Panc1 (cell line): ENCODE measurements at regions not wholly inside any gene's neighbourhood (a gene's known extent, or its start where the extent isn't known, plus 50 kb on each side); places are given as distances from the start of the nearest gene placed in this dataset.

Experiments used
- ATAC-seq: fragments of 200-7000 bp; cut with Tn5 transposase; 2 replicates; pipeline ENCODE4 v1.9.1; 2020; ENCODE audit warnings: mild to moderate bottlenecking, moderate library complexity
- BruUV-seq: library from RNA; stranded (reverse); fragments of 400-500 nt; replicated peaks from 2 replicates; lab custom pipeline; 2021; lab: Mats Ljungman, UMichigan
- CTCF ChIA-PET: fragments of 300-600 bp; sonication (Branson Sonifier 250); formaldehyde crosslinking; loops from one replicate; lab custom pipeline; 2022; ENCODE audit warnings: antibody characterized with exemption; lab: Charles Lee
- POLR2A ChIA-PET: fragments of 300-600 bp; sonication (Branson Sonifier 250); formaldehyde crosslinking; loops from one replicate; lab custom pipeline; 2022; ENCODE audit warnings: antibody characterized with exemption; lab: Charles Lee
- DNase-seq: peaks from one replicate; pipeline ENCODE4 v3.0.0-alpha.2; 2010; ENCODE audit warnings: low read depth, low spot score
- H3K27ac ChIP-seq: 2 replicates; pipeline ENCODE4 v1.5.1; 2011; ENCODE audit warnings: mild to moderate bottlenecking, low read length, inconsistent platforms
- H3K27me3 ChIP-seq: fragments of 200-500 bp; sonication (Bioruptor generic); 2 replicates; pipeline ENCODE4 v1.6.0; 2014; ENCODE audit warnings: low read length, inconsistent platforms; ENCODE audit not compliant: control insufficient read depth, insufficient read depth
- H3K36me3 ChIP-seq: fragments of 200-500 bp; sonication (Bioruptor generic); 2 replicates; pipeline ENCODE4 v1.5.1; 2014; ENCODE audit warnings: inconsistent platforms, mild to moderate bottlenecking, low read length, moderate library complexity; ENCODE audit not compliant: control insufficient read depth, insufficient read depth
- H3K4me1 ChIP-seq: 2 replicates; pipeline ENCODE4 v1.5.1; 2011; ENCODE audit warnings: inconsistent platforms, mild to moderate bottlenecking, low read length, moderate library complexity; ENCODE audit not compliant: control insufficient read depth, insufficient read depth
- H3K4me3 ChIP-seq, 2 experiments: 2 replicates each; pipeline ENCODE4 v1.5.1; 2011 to 2012; ENCODE audit warnings: low read depth in 2 of 2, low read length in 2 of 2, mild to moderate bottlenecking in 2 of 2, inconsistent platforms in 1 of 2, moderate library complexity in 1 of 2
- H3K9me3 ChIP-seq: fragments of 200-500 bp; sonication (Bioruptor generic); 2 replicates; pipeline ENCODE4 v1.5.1; 2014; ENCODE audit warnings: low read depth, mild to moderate bottlenecking, inconsistent platforms, low read length, moderate library complexity; ENCODE audit not compliant: control insufficient read depth, insufficient read depth
- POLR2AphosphoS5 ChIP-seq: IDR thresholded peaks from 2 replicates; pipeline ENCODE4 v1.6.1; 2012; ENCODE audit warnings: mild to moderate bottlenecking, low read depth, low read length, moderate library complexity
- SIN3A ChIP-seq: IDR thresholded peaks from 2 replicates; pipeline ENCODE4 v1.6.1; 2012; ENCODE audit warnings: low read depth, mild to moderate bottlenecking, low read length, moderate library complexity, borderline replicate concordance; ENCODE audit not compliant: insufficient read depth
- TCF7L2 ChIP-seq: IDR thresholded peaks from 2 replicates; pipeline ENCODE4 v1.6.1; 2011; ENCODE audit warnings: mild to moderate bottlenecking, low read depth, low read length, inconsistent platforms
- in situ Hi-C: cut with HindIII; loops from 2 replicates; pipeline ENCODE4 v1.10.0; 2016; ENCODE audit warnings: low sequenced_read_pairs, low pct_unique_long_range_greater_than_20kb
- intact Hi-C: fragments of 100-400 bp; cut with micrococcal nuclease; formaldehyde crosslinking; loops from one replicate; pipeline ENCODE4 v1.10.0; 2022; ENCODE audit not compliant: unreplicated experiment
- TF ChIP-seq, protein P1 (sequence below), 2 experiments: IDR thresholded peaks; 2 replicates each; pipeline ENCODE4 v1.6.1; 2011 to 2012; ENCODE audit warnings: low read depth in 2 of 2, control low read depth in 1 of 2, low read length in 1 of 2, mild to moderate bottlenecking in 1 of 2, moderate library complexity in 1 of 2; ENCODE audit not compliant: insufficient read depth in 1 of 2
- TF ChIP-seq, protein P2 (sequence below): fragments of 450-650 bp; IDR thresholded peaks from 2 replicates; pipeline ENCODE4 v1.5.1; 2017; ENCODE audit warnings: mild to moderate bottlenecking

- ChIA-PET POLR2A (interaction anchor here (0.6 kb wide), 1 partner anchor 39 kb away, joined by 5 read pairs; no protein-coding TSS in a partner anchor), CTCF (interaction anchor here (0.6 kb wide), 1 partner anchor 42 kb away, joined by 3 read pairs; no protein-coding TSS in a partner anchor)
- Histone ChIP-seq H3K27me3 (peaks cover 15% of the 10 kb centered on the region), H3K9me3 (peaks cover 5% of the 10 kb centered on the region; the same call in 1 of the 2 replicates), H3K4me3 (no peak overlapping the region), H3K36me3 (no peaks in the 10 kb centered on the region), H3K27ac (no peak overlapping the region), H3K4me1 (no peaks in the 10 kb centered on the region)
- no TSS peak for BruUV-seq
- DNase-seq (no peak), ATAC-seq (no peak)
- in situ Hi-C loops: no loop called here
- TF ChIP-seq SIN3A (no peak), POLR2AphosphoS5 (no peak), TCF7L2 (no peak)
- intact Hi-C loops: no loop called here
Measured at GRCh38 chr15:68526784-68527183, 52.0 kb upstream of the CORO2B start.

DNA sequence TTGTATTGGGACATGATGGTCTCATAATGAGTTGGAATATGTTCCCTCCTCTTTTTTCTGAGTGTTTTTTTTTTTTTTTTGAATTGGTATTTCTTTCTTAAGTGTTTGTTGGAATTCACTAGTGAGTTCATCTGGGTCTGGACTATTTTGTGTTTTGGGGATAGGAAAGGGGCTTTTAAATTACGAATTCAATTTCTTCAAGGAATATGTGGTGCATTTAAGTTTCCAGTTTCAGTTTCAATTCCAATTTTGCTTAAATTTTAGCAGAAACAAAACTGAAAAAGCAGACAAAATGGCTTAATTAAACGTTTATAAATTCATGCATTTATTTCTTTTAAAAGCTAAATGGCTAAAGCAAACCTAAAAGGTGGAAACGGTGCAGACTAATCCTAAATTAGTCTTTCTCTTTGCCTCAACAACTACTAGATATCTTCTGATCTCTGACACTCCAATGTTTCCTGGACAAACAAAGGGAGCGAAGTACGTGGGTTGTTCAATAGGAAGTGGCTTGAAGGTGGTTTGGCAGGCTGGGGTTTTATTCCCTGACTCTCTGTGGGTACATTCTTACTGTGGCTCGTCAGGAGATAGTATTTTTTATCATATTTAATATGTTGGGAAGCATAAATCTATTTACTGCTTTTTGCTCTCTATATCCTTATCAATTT is 50.0 kb upstream of the CORO2B start:
- ChIA-PET CTCF (no interaction called here), POLR2A (no interaction called here)
- no TSS peak for BruUV-seq
- no peak for ATAC-seq
- TF ChIP-seq TCF7L2 (no peak), SIN3A (no peak), POLR2AphosphoS5 (no peak)
- TF ChIP-seq, protein P1, sequence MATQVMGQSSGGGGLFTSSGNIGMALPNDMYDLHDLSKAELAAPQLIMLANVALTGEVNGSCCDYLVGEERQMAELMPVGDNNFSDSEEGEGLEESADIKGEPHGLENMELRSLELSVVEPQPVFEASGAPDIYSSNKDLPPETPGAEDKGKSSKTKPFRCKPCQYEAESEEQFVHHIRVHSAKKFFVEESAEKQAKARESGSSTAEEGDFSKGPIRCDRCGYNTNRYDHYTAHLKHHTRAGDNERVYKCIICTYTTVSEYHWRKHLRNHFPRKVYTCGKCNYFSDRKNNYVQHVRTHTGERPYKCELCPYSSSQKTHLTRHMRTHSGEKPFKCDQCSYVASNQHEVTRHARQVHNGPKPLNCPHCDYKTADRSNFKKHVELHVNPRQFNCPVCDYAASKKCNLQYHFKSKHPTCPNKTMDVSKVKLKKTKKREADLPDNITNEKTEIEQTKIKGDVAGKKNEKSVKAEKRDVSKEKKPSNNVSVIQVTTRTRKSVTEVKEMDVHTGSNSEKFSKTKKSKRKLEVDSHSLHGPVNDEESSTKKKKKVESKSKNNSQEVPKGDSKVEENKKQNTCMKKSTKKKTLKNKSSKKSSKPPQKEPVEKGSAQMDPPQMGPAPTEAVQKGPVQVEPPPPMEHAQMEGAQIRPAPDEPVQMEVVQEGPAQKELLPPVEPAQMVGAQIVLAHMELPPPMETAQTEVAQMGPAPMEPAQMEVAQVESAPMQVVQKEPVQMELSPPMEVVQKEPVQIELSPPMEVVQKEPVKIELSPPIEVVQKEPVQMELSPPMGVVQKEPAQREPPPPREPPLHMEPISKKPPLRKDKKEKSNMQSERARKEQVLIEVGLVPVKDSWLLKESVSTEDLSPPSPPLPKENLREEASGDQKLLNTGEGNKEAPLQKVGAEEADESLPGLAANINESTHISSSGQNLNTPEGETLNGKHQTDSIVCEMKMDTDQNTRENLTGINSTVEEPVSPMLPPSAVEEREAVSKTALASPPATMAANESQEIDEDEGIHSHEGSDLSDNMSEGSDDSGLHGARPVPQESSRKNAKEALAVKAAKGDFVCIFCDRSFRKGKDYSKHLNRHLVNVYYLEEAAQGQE (IDR thresholded peaks at IDR 0.05; ENCODE audit: insufficient read depth in 1 of 2, low read depth in 2 of 2, low read length in 1 of 2): no peak
- TF ChIP-seq, protein P2, sequence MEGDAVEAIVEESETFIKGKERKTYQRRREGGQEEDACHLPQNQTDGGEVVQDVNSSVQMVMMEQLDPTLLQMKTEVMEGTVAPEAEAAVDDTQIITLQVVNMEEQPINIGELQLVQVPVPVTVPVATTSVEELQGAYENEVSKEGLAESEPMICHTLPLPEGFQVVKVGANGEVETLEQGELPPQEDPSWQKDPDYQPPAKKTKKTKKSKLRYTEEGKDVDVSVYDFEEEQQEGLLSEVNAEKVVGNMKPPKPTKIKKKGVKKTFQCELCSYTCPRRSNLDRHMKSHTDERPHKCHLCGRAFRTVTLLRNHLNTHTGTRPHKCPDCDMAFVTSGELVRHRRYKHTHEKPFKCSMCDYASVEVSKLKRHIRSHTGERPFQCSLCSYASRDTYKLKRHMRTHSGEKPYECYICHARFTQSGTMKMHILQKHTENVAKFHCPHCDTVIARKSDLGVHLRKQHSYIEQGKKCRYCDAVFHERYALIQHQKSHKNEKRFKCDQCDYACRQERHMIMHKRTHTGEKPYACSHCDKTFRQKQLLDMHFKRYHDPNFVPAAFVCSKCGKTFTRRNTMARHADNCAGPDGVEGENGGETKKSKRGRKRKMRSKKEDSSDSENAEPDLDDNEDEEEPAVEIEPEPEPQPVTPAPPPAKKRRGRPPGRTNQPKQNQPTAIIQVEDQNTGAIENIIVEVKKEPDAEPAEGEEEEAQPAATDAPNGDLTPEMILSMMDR: no peak
- H3K36me3 ChIP-seq: no peaks in the 10 kb centered on the region
- in situ Hi-C loops (no loop called here), intact Hi-C loops (no loop called here)
- peaks cover 10% of the 10 kb centered on the region; the same call in 1 of the 2 replicates for H3K27me3 ChIP-seq
- no peak overlapping the region for H3K27ac ChIP-seq
- H3K4me1 ChIP-seq: no peaks in the 10 kb centered on the region
- H3K4me3 ChIP-seq: no peak overlapping the region
- no peak for DNase-seq
- peaks cover 5% of the 10 kb centered on the region; the same call in 1 of the 2 replicates for H3K9me3 ChIP-seq
